Breast epithelium (tissue), 3 donors: ENCODE measurements at regions not wholly inside any gene's neighbourhood (a gene's known extent, or its start where the extent isn't known, plus 50 kb on each side); places are given as distances from the start of the nearest gene placed in this dataset.

Experiments used
- CTCF ChIP-seq, 3 donors: fragments of 450-650 bp; IDR thresholded peaks; one replicate each; pipeline ENCODE4 v1.5.1; 2016 to 2017; ENCODE audit warnings: antibody characterized with exemption in 3 of 3, mild to moderate bottlenecking in 3 of 3, moderate library complexity in 3 of 3
- POLR2A ChIP-seq: fragments of 450-650 bp; IDR thresholded peaks from one replicate; pipeline ENCODE4 v1.6.1; 2016; ENCODE audit warnings: antibody characterized with exemption, mild to moderate bottlenecking, moderate library complexity
- POLR2AphosphoS5 ChIP-seq, 3 donors: sonication (generic); formaldehyde crosslinking; IDR thresholded peaks; one replicate each; pipeline ENCODE4 v1.6.1; 2017; ENCODE audit warnings: antibody characterized with exemption in 3 of 3

- TF ChIP-seq POLR2A (no peak), POLR2AphosphoS5 (IDR thresholded peaks at IDR 0.05) (no peak), CTCF (IDR thresholded peaks at IDR 0.05) (no peak)
Observed at GRCh38 chr6:121998631-121999030, 400.8 kb upstream of the HSF2 start.
